HG03135 (cell line): ENCODE measurements at regions not wholly inside any gene's neighbourhood (a gene's known extent, or its start where the extent isn't known, plus 50 kb on each side); places are given as distances from the start of the nearest gene placed in this dataset.

Source experiments
- ATAC-seq: cut with Tn5 transposase; IDR thresholded peaks from one replicate; pipeline ENCODE4 v1.9.1; 2021; ENCODE audit warnings: mild to moderate bottlenecking, moderate library complexity; ENCODE audit not compliant: unreplicated experiment

DNA sequence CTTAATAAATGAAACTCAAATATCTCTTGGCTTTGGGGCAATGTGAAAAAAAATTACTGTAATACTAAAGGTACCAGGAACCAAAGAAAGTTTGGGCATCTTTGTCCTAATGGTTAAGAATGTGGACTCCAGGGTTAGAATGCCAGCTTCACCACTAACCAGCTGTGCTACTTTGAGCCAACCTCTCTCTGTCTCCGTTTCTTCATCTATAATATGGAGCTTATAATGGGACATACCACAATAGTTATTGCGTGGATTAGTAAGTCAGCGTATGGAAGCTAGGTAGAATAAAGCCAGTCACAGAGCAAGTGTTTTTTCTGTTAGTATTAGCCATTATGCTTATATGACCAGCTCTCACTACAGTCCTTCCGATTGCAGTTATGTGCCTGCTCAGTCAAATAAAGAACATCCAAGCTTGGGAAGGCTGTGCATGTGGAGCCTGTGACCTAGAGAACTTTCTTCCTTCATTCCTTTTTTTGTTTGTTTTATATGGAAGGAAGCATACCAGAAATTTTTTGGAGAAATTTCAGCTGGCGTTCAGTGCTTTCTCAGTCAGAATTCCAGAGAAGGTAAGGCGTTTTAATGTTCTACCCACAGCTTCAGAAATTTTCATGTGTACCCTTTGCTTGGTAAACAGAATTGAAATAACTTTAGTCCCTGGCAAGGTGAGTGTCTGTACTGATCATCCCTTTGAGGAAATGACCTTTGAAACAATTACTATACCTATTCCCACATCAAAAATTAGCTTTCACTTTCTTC lies 114.0 kb upstream of the RND3 start:
- ATAC-seq = no peak

DNA sequence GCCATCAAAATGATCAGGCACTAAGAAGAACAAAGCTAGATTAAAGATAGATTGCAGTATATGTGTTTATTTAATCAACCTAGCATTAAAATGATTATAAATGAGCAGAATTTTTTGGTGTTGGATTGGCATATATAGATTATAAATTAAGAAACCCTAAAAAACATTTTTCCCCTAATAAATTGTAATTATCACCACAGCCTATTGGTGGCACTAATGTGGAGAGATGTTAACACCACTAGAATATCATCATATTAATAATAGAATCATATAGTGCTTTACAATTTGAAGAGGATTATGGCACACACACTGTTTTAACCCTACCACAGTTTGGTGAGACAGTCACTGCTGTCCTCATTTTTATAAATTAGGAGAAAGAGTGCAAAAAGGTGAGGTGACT lies 112.4 kb upstream of the RND3 start:
- ATAC-seq = no peak

DNA sequence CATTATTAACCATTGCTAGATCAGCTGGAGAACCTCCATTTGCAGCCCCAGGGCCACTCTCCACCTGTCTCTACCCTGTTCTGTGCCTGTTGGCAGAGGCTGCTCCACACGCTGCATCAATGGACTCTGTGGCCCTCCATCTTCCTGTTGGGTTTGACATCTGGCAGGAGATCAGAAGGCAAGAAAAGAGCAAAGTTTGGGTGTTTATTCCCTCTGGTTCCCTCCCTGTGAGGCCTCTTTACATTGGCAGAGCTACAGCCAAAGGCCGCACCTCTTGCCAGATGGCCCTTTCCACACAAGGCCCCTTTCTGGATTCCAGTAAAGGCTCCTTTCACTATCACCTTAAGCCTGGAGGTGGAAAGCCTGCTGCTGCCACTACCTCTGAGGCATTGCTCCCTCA lies 110.9 kb upstream of the RND3 start:
- no peak for ATAC-seq

DNA sequence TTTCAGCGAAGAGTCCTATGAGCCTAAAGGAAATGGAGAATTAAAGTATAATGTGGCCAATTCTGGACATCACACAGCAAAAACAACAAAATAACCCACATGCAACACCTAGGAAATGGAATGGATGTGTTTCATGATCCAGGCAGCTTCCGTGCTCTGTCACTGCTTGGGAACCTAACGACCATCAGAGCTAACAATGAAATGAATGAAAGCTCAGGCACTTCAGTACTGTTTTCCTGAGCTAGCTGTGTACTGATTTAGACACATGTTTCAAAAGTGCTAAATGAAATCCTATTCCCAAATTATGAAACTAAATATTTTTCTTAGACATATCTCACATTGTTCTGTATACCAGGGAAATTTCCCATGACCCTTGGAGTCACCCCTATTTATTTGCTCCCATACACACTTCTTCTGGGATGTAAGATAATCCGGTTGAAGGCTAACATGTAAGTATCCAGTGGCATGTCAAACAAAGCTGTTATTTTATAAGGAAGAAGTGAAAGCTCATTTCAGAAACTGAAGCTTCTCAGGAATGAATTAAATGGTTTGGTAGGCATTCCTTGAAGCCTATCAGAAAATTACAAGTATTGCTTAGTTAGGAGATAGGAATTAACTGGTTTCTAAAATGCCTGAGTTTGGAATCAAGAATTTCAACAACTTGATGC lies 108.5 kb upstream of the RND3 start:
- no peak for ATAC-seq

DNA sequence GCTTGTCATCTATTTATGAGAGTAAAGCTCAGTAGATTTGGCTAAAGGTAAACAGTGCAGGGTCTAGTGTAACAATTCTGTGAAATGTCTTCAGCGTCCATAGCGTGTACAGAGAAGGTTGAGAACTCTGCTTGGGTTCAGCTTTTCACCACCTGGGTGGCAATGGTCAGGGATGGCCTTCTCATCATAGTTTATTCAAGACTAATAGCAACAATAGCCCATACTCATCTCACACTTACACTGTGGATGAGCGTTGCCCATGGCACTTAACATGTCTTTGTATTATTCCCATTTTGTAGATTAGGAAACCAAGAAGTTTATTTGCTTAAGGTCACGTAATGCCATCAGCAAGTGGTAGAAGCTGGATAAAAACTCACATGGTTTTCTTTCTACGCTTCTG lies 106.8 kb upstream of the RND3 start:
- ATAC-seq = no peak

DNA sequence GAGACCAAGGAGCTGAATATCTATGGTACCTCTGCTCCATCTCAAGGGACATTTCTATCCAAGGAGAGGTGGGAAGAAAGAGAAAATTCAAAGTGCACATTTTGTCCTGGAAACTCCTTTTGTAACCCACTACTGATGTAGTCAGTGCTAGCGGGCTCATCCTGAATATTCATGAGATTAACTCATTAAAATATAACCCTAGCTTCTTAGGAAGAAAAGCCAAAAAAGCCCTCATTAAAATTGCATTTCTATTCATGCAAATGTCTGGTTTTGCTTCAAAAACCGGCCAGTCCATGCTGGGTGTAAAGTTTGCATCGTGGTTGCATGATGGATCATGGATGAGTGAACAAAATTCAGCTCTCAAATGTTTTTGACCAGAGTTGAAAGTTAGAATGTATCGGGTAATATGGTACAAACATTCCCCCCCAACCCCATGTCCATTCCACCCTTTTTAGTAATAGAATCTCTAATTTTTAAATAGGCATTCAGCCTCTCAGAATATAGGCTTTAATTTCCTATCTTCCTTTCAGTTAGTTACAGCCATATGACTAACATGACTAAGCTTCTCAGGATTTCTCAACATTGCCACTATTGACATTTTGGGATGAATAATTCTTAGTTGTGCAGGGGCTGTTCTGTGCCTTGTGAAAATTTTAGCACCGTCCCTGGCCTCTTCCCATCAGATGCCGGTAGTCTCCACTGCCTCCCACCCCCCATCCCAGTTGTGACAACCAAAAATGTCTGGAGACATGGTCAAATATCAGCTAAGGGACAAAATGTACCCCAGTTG lies 104.2 kb upstream of the RND3 start:
- ATAC-seq = no peak

DNA sequence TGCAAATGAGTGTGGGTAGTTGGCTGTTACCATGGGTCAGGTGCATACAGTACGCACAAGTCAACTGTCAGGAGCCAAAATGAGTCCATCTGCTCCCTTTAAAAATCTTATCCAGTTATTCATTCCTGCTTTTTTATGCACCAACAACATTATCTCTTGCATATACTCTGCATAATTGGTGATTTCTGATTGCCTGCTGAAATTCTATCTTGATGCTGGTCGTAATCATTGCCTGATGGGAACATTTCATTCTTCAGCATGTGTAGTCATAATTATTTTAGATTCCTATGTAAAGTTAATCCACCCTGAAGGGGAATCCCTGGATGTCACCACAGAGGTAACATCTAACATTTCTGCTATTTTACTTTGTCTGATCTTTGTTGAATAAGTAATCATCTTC lies 102.2 kb upstream of the RND3 start:
- ATAC-seq = no peak

DNA sequence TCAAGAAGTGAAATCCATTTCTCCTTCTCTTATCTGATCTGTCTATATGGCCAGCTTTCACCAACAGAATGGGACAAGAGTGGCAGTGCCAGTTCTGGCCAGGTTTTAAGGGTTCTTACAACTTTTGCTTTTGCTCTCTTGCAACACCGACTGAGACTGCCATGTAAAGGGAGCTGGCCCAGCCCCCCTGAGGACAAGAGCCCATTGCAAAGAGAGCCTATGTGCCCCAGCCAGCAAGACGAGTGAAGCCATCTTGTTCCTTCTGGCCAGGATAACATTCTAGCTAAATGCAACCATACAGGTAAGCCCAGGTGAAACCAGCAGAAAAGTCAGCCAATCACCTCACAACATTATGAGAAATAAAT lies 101.0 kb upstream of the RND3 start:
- ATAC-seq = no peak

DNA sequence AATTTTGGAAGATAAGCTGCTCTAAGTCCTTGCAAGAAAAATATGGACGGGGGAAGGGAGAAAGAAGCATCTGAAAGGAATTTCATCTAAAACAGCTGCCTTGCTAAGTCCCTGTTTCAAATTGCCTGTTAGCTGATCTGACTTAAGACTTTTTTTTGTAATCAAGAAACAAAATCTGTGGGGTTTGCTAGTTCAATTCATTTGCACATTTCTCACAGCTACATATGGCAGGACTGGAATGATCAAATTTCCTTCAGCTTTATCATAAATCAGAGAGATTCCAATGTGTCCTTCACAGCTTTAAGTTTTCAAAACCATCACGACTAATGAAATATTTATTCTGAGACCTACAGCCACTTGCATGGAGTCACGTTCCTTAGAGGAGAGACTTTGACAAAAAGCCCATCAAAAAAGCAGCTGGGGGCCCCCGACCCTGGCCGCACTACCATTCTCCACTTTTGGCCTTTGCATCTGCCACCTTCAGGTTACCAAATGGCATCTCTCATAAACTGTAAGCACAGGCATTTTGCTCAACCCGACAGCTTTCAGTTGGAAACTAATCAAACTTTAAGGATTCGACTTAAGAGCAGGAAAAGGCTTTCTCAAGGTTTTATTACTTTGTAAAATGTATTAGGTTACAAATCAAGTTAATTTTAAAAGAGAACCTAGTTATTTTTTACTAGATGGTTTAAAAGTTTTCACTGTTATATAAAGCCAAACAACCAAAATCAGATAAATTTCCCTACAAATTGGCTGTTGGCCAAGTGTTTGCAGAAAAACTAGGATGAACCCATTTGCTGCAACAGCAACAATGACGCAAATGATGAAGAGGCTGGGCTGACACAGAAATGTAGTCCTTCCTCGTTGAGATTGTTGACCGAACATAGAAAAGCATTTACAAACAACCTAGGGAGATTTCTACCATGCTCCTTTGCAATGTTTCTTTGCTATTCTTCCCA lies 100.4 kb upstream of the RND3 start:
- no peak for ATAC-seq

DNA sequence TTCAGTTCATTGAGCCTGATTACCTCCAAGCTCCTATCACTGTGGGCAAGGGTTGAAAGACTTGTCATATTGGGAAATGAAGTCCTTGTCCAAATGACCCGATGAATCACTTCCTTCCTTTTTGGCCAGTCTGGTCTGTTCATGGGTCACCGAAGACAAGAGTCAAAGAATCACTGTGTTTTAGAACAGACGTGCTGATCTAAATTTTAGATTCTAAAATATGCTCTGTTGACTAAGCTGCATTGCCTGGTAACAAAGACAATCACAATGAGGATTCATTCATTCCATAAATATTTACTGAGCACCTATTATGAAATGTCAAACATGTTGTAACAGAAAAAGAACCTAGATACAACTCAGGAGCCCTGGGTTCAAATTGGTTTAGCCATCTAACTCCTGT lies 99.4 kb upstream of the RND3 start:
- no peak for ATAC-seq

DNA sequence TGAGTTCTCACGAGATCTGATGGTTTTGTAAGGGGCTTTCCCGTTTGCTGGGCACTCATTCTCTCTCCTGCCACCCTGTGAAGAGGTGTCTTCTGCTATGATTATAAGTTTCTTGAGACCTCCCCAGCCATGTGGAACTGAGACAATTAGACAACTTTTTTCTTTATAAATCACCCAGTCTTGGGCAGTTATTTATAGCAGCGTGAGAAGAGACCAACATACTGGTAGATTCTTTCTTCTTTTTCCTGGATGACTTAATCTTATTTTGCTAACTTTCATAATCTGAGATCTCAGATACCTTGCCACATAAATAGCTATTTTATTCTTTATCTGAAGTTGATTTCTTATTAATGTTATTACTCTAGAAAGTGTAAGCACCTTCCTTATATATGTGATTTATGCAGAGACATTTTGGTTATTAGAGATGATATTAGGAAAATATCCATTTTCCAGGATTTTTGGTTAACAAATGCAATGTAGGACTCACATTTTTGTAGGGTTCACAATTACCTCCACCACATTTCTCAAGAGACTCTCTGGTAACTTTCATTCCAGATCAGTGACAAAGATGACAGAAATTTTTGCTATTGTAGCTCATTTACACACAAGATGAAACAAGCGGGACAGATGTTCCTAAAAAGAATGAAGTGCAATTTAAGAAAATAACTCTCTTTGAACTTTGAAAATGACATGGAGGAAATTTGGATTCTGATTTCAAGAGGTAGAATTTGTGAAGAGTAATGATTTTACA lies 97.9 kb upstream of the RND3 start:
- ATAC-seq = no peak

DNA sequence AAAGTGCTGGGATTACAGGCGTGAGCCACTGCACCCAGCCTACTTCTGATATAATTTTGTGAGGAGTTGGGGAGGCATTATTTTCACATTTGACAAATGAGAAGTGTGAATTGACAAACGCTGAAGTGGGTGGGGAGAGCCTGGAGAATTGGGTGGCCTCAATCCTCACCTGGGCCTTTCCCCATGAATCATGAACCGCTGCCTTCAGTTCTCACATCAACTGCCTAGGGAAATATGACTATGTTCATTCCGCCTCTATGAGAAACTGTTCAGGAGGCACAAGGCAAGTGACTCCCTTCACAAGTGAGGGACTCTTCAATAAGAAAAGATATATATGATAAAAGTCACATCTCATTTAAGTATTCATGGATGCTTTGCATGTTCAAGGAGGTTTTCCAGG lies 96.6 kb upstream of the RND3 start:
- ATAC-seq = no peak

DNA sequence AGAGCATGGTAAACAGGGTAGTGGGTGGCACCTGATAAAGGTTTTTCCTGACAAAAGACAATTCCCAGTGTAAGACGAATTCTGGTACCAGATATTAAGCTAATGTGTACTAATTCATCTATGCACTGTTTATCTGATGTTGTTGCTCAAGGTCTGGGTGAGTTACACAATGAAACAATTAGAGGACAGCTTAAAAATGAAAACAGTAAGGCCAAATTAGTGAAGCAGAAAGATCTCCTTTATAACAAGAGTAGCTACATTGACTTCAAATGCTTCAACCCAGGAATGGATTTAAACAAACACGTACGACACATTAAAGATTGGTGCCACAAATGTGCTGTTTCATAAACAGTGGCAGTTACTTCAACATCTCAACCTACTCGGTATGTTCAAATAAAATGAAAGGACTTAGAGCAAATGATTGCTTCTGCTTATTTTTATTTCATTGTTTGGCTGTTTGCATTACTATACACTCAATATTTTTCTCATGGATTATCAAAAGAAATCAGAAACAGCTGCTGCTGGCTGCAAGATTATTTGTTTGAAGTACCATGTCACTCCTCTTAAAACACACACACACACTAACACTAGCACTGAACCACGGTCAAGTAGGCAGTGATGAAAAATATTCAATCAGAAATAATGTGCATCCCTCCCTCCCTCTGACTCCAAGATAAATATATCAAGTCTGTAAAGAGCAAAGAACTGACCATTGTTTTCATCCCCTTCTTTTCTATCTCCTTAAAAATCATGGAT lies 94.4 kb upstream of the RND3 start:
- ATAC-seq = no peak

DNA sequence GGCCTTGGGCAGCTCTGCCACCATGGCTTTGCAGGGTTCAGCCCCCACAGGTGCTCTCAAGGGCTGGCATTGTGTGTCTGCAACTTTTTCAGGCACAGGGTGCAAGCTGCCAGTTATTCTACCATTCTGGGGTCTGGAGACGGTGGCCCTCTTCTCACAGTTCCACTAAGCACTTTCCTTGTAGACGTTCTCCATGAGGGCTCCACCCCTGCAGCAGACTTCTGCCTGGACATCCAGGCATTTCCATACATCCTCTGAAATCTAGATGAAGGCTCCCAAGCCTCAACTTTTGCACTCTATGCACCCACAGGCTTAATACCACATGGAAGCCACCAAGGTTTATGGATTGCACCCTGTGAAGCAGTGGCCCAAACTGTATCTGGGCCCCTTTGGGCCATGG lies 91.0 kb upstream of the RND3 start:
- ATAC-seq = no peak

DNA sequence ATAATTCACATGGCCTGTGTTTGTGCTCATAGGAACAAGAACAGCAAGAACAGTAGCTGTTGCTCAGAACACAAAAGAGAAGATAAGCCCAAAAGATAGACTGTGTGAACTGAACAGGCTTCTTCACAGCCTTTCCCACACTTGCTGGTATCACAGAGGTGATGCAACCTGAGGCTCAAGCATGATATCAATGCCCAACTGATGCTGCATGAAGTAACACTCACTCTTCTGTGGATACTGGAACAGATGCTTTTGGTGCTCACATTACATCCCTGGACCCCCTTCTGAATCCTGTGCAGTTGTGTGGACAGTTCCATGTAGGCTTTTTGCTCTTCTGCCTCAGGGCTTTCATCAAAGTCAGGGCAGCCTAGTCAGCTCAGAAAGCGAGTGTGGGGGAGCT lies 88.4 kb upstream of the RND3 start:
- no peak for ATAC-seq

DNA sequence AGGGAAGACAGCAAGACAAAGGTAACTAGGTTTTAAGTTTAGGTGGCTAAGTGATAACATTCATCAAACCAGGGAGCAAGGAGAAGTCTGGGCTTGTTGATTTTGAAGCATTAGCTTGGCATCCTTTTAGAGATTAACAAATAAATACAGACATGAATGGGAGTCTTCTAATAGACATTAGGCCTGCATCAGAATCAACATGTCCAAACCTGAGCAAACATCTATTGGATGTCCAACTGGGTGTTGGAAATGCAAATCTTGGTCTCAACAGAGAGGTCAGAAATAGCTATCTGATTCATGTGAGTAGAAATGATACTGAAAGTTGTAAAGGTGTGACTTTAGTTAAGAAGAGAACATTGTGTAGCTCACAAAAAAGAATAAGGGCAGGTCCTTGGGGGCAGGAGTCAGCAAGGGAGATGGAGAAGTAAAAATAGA lies 85.5 kb upstream of the RND3 start:
- no peak for ATAC-seq

DNA sequence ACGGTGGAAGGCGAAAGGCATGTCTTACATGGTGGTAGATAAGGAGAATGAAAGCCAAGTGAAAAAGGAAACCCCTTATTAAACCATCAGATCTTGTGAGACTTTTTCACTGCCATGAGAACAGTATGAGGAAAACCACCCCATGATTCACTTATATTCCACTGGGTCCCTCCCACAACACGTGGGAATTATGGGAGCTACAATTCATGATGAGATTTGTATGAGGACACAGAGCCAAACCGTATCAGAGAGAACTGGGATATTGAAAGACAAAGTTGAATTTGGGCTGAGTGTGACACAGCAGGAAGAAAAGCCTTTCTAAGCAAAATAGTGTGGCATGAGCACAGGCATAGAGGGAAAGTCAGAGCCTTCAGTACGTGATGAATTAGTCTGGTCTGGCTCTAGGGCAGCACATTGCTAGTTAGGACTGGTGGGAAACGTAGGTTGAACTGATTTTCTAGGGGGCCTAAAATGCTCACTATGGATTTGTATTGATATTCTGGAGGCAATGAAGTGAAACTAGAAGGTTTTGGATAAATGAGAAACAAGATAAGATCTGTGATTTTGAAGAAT lies 84.8 kb upstream of the RND3 start:
- no peak for ATAC-seq

DNA sequence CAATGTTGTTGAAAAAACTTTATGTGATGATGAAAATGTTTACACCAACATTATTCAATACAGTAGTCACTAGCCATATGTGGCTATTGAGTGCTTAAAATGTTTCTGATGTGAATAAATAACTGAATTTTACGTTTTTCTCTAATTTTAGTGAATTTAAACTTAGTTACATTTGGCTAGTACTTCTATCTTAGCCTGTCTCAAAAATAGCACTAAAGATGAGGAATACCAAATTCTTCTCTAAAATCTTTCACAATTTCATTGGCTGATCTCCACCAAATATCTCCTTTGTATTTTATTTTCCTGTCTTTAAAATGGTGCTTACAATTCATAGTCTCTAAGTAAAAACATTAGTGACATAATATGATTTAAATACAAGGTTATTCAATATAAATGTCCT lies 83.7 kb upstream of the RND3 start:
- no peak for ATAC-seq

DNA sequence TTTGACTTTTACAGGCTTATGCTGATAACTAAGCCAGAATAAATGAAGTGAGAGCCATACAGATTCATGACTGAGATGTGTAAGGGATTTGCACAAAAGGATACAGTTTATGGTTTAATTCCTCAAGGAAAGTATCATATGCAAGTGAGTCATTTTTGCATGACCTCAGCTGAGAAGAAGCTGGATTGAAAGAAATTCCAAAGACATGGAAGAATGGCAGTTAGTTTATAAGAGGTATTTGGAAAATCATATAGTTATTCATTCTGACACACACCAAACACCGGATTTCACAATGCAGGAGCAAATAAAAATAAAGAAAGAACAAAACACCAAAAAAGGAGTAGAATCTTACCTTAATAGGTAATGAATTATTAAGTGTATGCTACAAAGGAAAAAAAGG lies 83.2 kb upstream of the RND3 start:
- no peak for ATAC-seq
